GM12864 (cell line): ENCODE measurements at regions not wholly inside any gene's neighbourhood (a gene's known extent, or its start where the extent isn't known, plus 50 kb on each side); places are given as distances from the start of the nearest gene placed in this dataset.

Source experiments
- DNase-seq: peaks from one replicate; pipeline ENCODE4 v3.0.0-alpha.2; 2011; ENCODE audit warnings: low read depth
- H3K4me3 ChIP-seq: 2 replicates; pipeline ENCODE4 v1.5.1; 2011; ENCODE audit warnings: mild to moderate bottlenecking, low read depth, low read length, control low read depth
- CTCF ChIP-seq: IDR thresholded peaks from 2 replicates; pipeline ENCODE4 v1.5.1; 2011; ENCODE audit warnings: low read depth, mild to moderate bottlenecking, moderate library complexity, low read length, control low read depth, inconsistent platforms; ENCODE audit errors: missing control alignments

- no peak for TF ChIP-seq CTCF
- no peak for DNase-seq
- H3K4me3 ChIP-seq: no peak overlapping the region
Measured at GRCh38 chr5:74433255-74433895, 207.2 kb downstream of the ENC1 start.

- no peak for TF ChIP-seq CTCF
- DNase-seq: no peak
- no peak overlapping the region for H3K4me3 ChIP-seq
Measured at GRCh38 chr5:74432721-74433120, 207.8 kb downstream of the ENC1 start.

DNA sequence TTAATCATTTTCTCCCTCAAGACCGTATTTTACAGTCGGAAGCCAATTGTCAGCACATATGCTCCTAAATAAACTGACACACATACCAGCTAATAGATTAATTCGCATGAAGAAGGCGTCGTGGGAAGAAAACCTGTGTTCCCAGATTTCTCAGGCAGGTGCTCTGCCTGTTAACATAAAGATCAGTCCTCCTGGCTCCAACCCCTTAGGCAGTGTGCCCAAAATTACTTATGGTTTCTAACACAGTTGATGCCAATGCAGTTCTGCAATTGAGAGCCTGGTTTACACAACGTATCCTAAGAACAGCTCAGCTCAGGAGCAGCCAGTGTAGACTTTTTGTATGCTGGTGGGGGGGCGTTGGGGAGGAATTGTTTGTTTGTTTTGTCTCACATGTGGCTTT is 208.3 kb downstream of the ENC1 start:
- no peak overlapping the region for H3K4me3 ChIP-seq

GRCh38 chr5:74431290-74431669 is 209.2 kb downstream of the ENC1 start:
- TF ChIP-seq CTCF: no peak

More for the DNA sequence above, 208.3 kb downstream of the ENC1 start:
- DNase-seq: no peak
- TF ChIP-seq CTCF: no peak

DNA sequence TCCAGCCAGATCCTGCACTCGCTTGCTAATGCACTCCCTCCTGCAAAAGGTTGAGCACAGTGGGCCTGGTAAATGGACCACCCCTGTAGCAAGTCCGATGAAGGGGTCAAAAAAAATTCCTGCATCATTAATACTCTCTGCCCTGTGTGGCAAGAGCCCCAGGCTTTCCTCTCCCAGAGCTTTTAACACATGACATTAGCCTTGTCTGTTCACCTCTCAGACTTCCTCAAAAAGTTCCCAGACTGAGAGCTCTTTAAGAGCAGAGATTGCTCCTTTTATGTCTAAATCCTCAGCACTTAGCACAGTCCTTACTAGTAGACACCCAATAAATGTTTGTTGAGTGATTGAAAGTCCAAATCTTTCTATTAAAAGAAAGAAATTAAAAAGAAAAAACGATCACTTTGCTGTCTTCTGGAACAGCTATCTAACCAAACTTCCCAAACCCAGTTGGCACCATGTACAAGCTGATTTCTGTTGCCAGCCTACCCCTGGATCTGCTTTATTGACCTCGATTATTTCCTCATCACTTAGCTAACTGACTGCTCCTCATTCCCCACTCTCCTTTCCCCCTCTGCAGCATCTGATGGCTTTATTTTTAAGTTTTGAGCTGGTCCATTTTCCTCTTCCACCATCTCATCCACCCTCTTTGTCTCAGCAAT is 209.8 kb downstream of the ENC1 start:
- DNase-seq: no peak
- TF ChIP-seq CTCF: no peak
- H3K4me3 ChIP-seq: no peak overlapping the region

More at GRCh38 chr5:74431290-74431669, 209.2 kb downstream of the ENC1 start:
- no peak overlapping the region for H3K4me3 ChIP-seq
- no peak for DNase-seq

GRCh38 chr5:74429495-74429894 is 211.0 kb downstream of the ENC1 start:
- H3K4me3 ChIP-seq: no peak overlapping the region
- no peak for DNase-seq
- no peak for TF ChIP-seq CTCF

DNA sequence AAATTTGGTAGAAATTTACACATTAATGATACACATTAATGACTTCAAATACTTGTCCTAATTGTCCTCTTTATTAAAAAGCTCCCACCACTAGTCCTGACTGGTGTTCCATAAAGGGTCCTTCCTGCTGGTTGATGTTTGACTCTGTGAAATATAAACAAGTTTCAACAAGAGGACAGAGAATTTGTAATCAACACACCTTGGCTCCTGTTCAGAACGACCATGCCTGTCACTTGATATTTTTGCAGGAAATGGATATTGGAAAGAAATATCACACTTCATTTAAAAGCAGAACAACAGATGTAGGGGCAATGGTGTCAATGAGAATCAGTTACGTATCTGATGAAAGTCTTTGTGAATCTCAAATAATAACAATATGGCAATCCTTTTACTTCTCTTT is 211.7 kb downstream of the ENC1 start:
- DNase-seq: no peak
- no peak for TF ChIP-seq CTCF
- no peak overlapping the region for H3K4me3 ChIP-seq
